ENCODE measurements at regions not wholly inside any gene's neighbourhood (a gene's known extent, or its start where the extent isn't known, plus 50 kb on each side); places are given as distances from the start of the nearest gene placed in this dataset.
"Not testable (repeated sequence)": the region's sequence is repeated elsewhere in the genome, so short reads cannot be mapped to it uniquely, and the experiment has no call there.

DNA sequence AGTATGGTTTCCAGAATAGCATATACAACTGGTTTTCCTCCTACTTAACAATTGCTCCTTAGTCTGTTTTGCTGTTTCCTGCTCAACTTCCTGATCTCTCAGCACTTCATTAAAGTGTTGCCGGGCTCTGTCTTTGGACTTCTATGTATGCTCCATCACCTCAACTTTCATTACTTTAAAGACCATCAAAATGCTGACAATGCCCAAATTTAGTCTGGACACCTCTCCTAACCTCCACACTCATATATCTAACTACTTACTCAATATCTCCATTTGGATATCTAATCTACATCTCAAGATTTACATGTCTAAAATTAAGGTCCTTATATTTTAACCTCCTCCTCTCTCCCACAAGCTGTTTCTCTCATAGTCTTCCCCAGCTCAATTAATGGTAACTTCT lies 54.4 kb upstream of the LGR5 start:
- no peak for DNase-seq
- in situ Hi-C loops (cut with HindIII; ENCODE audit: low pct_ligation_motif_present, low pct_unique_long_range_greater_than_20kb, low sequenced_read_pairs) = no loop called here

DNA sequence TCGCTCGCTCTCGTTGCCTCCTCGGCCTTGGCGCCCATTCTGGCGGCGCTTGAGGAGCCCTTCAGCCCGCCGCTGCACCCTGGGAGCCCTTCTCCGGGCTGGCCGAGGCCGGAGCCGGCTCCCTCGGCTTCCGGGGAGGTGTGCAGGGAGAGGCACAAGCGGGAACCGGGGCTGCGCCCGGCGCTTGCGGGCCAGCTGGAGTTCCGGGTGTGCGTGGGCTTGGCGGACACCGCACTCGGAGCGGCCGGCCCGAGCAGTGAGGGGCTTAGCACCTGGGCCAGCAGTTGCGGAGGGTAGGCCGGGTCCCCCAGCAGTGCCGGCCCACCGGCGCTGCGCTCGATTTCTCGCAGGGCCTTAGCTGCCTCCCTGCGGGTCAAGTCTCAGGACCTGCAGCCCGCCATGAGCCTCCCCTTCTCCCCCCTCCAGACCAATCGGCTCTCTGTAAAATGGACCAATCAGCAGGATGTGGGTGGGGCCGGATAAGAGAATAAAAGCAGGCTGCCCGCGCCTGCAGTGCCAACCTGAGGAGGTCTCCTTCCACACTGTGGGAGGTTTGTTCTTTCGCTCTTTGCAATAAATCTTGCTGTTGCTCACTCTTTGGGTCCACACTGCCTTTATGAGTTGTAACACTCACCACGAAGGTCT lies 62.8 kb upstream of the LGR5 start:
- in situ Hi-C loops (cut with HindIII; ENCODE audit: low pct_ligation_motif_present, low pct_unique_long_range_greater_than_20kb, low sequenced_read_pairs); DNase-seq: not testable (repeated sequence)

GRCh38 chr12:71371122-71371521 lies 68.5 kb upstream of the LGR5 start:
- DNase-seq = peak; percentile 37
- in situ Hi-C loops (cut with HindIII; ENCODE audit: low pct_ligation_motif_present, low pct_unique_long_range_greater_than_20kb, low sequenced_read_pairs) = no loop called here

DNA sequence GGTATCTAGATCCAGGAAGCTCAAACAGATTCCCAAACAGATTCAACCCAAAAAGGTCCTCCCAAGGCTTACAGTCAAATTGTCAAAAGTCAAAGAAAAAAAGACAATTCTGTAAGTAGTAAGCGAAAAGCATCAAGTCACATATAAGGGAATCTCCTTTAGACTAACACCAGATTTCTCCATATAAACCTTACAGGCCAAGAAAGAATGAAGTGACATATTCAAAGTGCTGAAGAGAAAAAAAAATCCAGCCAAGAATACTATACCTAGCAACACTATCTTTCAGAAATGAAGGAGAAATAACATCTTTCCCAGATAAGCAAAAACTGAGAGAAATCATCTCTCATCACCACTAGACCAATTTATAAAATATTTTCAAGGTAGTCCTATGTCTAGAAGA lies 79.6 kb upstream of the LGR5 start:
- in situ Hi-C loops (cut with HindIII; ENCODE audit: low pct_ligation_motif_present, low pct_unique_long_range_greater_than_20kb, low sequenced_read_pairs) = no loop called here

GRCh38 chr12:71356569-71356968 lies 83.0 kb upstream of the LGR5 start:
- in situ Hi-C loops (cut with HindIII; ENCODE audit: low pct_ligation_motif_present, low pct_unique_long_range_greater_than_20kb, low sequenced_read_pairs) = no loop called here
- DNase-seq = no peak

More for the DNA sequence above, 79.6 kb upstream of the LGR5 start:
- no peak for DNase-seq

DNA sequence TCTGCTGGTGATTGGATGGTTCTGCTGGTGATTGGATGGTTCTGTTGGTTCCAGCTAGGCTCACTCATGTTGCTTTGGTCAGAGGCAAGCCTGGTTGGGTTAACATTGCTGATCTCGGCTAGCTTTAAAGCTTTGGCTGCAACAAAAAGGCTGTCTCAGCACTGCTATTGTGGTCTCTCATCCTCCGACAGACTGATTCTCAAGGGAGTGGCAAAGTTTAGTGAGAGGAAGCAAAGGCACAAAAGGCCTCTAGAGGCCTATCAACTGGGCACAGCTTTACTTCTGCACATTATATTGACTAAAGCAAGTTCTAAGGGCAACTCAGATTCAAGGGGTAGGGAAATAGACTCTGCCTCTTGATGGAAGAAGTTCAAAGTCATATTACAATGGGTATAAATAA lies 84.7 kb upstream of the LGR5 start:
- no peak for DNase-seq

GRCh38 chr12:71353607-71354006 lies 86.0 kb upstream of the LGR5 start:
- DNase-seq = no peak
- in situ Hi-C loops (cut with HindIII; ENCODE audit: low pct_ligation_motif_present, low pct_unique_long_range_greater_than_20kb, low sequenced_read_pairs) = no loop called here

More for the DNA sequence above, 84.7 kb upstream of the LGR5 start:
- in situ Hi-C loops (cut with HindIII; ENCODE audit: low pct_ligation_motif_present, low pct_unique_long_range_greater_than_20kb, low sequenced_read_pairs) = no loop called here

DNA sequence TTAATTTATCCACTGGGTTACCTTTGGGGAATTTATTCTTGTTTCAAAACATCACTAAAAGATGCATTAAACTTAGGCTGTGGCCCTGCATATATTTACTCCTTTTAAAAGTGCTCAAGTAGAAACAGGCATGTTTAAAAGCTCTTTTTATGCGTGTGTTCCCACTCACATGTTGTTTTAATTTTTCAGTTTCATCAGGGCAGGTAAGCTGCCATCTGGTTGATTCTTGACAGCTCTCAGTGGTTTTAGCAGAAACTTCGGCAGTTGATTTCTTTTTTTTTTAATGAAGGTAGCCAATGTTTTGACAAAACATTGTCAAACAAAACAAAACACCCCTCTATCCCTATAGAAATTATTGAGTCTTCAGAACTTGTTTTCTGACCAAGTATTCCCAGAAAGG lies 89.6 kb upstream of the LGR5 start:
- in situ Hi-C loops (cut with HindIII; ENCODE audit: low pct_ligation_motif_present, low pct_unique_long_range_greater_than_20kb, low sequenced_read_pairs) = no loop called here
- DNase-seq = no peak

DNA sequence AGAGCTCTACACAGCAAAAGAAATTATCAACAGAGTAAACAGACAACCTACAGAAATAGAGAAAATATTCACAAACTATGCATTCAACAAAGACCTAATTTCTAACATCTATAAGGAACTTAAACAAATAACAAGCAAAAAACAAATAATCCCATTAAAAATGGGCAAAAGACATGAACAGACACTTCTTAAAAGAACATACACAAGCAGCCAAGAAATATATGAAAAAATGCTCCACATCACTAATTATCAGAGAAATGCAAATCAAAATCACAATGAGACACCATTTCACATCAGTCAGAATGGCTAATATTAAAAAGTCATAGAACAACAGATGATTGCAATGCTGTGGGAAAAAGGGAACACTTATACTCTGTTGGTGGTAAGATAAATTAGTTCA lies 100.7 kb upstream of the LGR5 start:
- in situ Hi-C loops (cut with HindIII; ENCODE audit: low pct_ligation_motif_present, low pct_unique_long_range_greater_than_20kb, low sequenced_read_pairs) = no loop called here
- DNase-seq = no peak

DNA sequence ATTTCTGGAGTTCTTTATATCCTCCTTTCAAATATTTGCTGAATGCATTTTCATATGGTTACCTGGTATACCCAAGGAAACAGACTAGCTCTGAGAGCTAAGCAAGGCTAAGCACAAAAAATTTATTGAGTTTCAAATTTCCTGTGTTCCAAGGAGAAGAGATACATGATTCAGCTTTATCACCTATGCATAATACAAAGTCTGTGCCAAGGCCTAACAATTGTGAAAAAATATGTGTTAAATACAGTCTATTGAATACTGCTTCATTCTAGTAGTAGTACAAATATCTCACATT lies 103.7 kb upstream of the LGR5 start:
- no peak for DNase-seq
- in situ Hi-C loops (cut with HindIII; ENCODE audit: low pct_ligation_motif_present, low pct_unique_long_range_greater_than_20kb, low sequenced_read_pairs) = no loop called here

DNA sequence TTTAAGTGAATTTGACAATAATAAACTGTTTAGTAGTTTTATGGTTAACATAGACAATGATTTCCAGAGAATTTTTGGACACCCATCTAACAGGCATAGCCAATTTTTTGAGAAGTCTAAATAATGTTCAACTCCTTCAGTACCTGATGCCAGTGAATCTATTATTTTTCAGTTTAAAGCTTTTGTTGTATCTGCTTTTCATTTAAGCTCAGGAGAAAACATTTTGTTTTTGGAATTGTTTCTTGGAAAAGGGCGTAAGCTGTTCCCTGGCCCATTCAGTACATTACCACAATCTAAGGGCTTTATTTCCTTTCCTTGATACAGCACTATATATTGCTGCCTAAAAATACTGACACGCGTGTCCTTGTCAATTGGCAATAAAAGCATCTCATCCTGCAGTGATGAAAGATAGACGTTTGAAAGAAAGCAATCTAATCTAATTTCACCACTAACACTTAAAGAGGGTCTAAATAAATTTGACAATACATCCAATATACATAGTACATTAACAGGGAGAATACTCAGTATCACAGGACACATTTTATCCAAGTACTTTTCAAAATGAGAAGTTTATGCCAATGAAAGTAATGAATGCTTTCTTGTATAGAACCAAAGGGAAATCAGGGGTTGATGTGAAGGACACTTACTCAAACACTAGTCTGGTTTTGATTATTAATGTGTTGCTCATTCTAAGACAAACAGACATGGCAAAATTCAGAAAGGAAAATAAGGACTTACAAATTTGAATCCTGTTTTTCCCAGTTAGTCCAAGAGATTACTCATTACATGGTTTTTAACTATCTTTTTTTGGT lies 104.2 kb upstream of the LGR5 start:
- in situ Hi-C loops (cut with HindIII; ENCODE audit: low pct_ligation_motif_present, low pct_unique_long_range_greater_than_20kb, low sequenced_read_pairs) = no loop called here
- no peak for DNase-seq

DNA sequence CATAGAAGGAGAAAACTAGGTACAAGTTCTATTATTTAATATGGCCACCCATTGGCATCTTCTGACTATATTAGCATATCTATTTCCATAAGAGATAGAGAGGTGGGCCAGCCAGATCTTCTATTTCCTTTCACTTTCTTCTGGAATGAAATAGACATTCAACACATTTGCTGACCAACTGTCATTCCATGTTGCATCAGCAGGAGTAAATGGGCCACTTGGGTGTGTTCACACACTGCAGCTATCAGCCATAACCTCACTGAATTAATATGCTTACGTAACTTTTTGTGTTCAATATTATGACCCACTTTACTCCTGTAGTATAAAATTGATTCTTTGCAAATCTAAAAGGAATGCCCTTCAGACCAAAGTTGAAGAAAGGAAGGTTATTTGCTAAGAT lies 106.2 kb upstream of the LGR5 start:
- in situ Hi-C loops (cut with HindIII; ENCODE audit: low pct_ligation_motif_present, low pct_unique_long_range_greater_than_20kb, low sequenced_read_pairs) = no loop called here
- no peak for DNase-seq

- in situ Hi-C loops (cut with HindIII; ENCODE audit: low pct_ligation_motif_present, low pct_unique_long_range_greater_than_20kb, low sequenced_read_pairs) = no loop called here
- DNase-seq = no peak
These were observed 109.6 kb upstream of the LGR5 start for GRCh38 chr12:71329956-71330355.

- DNase-seq = no peak
- in situ Hi-C loops (cut with HindIII; ENCODE audit: low pct_ligation_motif_present, low pct_unique_long_range_greater_than_20kb, low sequenced_read_pairs) = no loop called here
These were observed 118.1 kb upstream of the LGR5 start for GRCh38 chr12:71321531-71321930.

- no peak for DNase-seq
- in situ Hi-C loops (cut with HindIII; ENCODE audit: low pct_ligation_motif_present, low pct_unique_long_range_greater_than_20kb, low sequenced_read_pairs) = no loop called here
These were observed 118.5 kb upstream of the LGR5 start for GRCh38 chr12:71321130-71321529.

- in situ Hi-C loops (cut with HindIII; ENCODE audit: low pct_ligation_motif_present, low pct_unique_long_range_greater_than_20kb, low sequenced_read_pairs) = no loop called here
- DNase-seq = no peak
These were observed 124.1 kb upstream of the LGR5 start for GRCh38 chr12:71315328-71315985.

DNA sequence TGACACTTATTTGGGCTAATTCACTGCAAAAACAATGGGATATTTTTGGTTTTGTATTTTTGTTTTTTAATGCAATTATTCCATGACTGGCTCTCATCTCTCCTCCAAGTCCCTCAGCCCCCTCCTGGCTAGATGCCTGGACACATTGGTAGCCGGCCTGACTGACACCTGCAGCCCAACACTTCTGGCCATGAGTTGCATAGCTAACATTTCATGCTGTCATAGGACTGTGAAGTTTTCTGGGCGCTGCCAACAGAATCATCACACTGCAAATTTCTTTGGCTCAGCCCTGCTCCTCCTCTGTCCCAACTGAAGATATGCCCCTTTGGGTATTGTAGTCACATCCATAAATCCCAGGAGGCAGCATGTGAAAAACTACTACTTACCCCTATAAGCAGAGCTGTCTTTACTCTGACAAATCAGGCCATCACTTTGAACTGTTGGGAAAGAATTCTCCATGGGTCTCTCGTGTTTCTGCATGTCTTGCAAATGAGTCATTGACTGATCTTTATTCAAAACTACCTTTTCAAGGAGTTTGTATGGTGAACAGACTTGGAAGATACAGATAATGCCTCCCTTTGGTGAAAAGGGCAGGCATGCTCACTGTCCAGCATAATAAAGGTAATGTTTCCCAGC lies 126.7 kb upstream of the LGR5 start:
- peak; percentile 73 for DNase-seq
- in situ Hi-C loops (cut with HindIII; ENCODE audit: low pct_ligation_motif_present, low pct_unique_long_range_greater_than_20kb, low sequenced_read_pairs) = no loop called here

DNA sequence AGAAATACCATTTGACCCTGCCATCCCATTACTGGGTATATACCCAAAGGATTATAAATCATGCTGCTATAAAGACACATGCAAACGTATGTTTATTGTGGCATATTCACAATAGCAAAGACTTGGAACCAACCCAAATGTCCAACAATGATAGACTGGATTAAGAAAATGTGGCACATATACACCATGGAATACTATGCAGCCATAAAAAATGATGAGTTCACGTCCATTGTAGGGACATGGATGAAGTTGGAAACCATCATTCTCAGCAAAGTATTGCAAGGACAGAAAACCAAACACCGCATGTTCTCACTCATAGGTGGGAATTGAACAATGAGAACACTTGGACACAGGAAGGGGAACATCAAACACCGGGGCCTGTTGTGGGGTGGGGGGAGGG lies 128.0 kb upstream of the LGR5 start:
- in situ Hi-C loops (cut with HindIII; ENCODE audit: low pct_ligation_motif_present, low pct_unique_long_range_greater_than_20kb, low sequenced_read_pairs); DNase-seq: not testable (repeated sequence)

- in situ Hi-C loops (cut with HindIII; ENCODE audit: low pct_ligation_motif_present, low pct_unique_long_range_greater_than_20kb, low sequenced_read_pairs) = no loop called here
- DNase-seq = no peak
These were observed 132.8 kb upstream of the LGR5 start for GRCh38 chr12:71306808-71307207.

Data from ACHN (cell line).